Neural cell (in vitro differentiated cells): ENCODE measurements at regions not wholly inside any gene's neighbourhood (a gene's known extent, or its start where the extent isn't known, plus 50 kb on each side); places are given as distances from the start of the nearest gene placed in this dataset.

ENCODE experiments used
- H2AFZ ChIP-seq: fragments of 200-600, 300-800 bp; sonication (generic), shearing (Covaris generic); 2 replicates; pipeline ENCODE4 v1.6.0; 2014; ENCODE audit warnings: low read depth, mild to moderate bottlenecking, antibody characterized with exemption, low read length, moderate library complexity
- H3F3A ChIP-seq: fragments of 200-600 bp; shearing (Covaris generic); 2 replicates; pipeline ENCODE4 v1.6.1; 2016; ENCODE audit warnings: mild to moderate bottlenecking, moderate library complexity, mixed read lengths, antibody characterized with exemption, low read length; ENCODE audit not compliant: insufficient read depth, poor library complexity, severe bottlenecking
- H3K27ac ChIP-seq: fragments of 200-600, 300-800 bp; sonication (generic), shearing (Covaris generic); 2 replicates; pipeline ENCODE4 v1.5.1; 2014; ENCODE audit warnings: mild to moderate bottlenecking, low read length, moderate library complexity
- H3K27me3 ChIP-seq: fragments of 300-800, 200-600 bp; sonication (generic), shearing (Covaris generic); 2 replicates; pipeline ENCODE4 v1.6.0; 2014; ENCODE audit warnings: mild to moderate bottlenecking, low read depth, low read length, moderate library complexity; ENCODE audit not compliant: insufficient read depth
- H3K36me3 ChIP-seq: fragments of 300-800, 200-600 bp; sonication (generic), shearing (Covaris generic); 2 replicates; pipeline ENCODE4 v1.5.1; 2014; ENCODE audit warnings: mild to moderate bottlenecking, antibody characterized with exemption, low read length, moderate library complexity; ENCODE audit not compliant: insufficient read depth
- H3K4me2 ChIP-seq: fragments of 300-800, 200-600 bp; sonication (generic), shearing (Covaris generic); 2 replicates; pipeline ENCODE4 v1.6.0; 2014; ENCODE audit warnings: mild to moderate bottlenecking, low read length
- H3K4me3 ChIP-seq: fragments of 300-800, 200-600 bp; sonication (generic), shearing (Covaris generic); 2 replicates; pipeline ENCODE4 v1.5.1; 2014; ENCODE audit warnings: mild to moderate bottlenecking, low read length, moderate library complexity
- H3K79me2 ChIP-seq: fragments of 200-600 bp; shearing (Covaris generic); replicated peaks from 2 replicates; pipeline ENCODE4 v1.6.0; 2014; ENCODE audit warnings: mild to moderate bottlenecking, low read length, moderate library complexity; ENCODE audit not compliant: insufficient read depth
- H3K9ac ChIP-seq: fragments of 300-800, 200-600 bp; sonication (generic), shearing (Covaris generic); 2 replicates; pipeline ENCODE4 v1.6.1; 2016; ENCODE audit warnings: mild to moderate bottlenecking, low read length, mixed read lengths
- H3K9me2 ChIP-seq: fragments of 200-600 bp; shearing (Covaris generic); 2 replicates; pipeline ENCODE4 v1.6.1; 2016; ENCODE audit warnings: mild to moderate bottlenecking, low read length, mixed read lengths; ENCODE audit not compliant: insufficient read depth
- H3K9me3 ChIP-seq: fragments of 200-600, 300-800 bp; sonication (generic), shearing (Covaris generic); 2 replicates; pipeline ENCODE4 v1.6.1; 2016; ENCODE audit warnings: mild to moderate bottlenecking, mixed run types, low read length, moderate library complexity, mixed read lengths
- H4K20me1 ChIP-seq: fragments of 200-600 bp; shearing (Covaris generic); 2 replicates; pipeline ENCODE4 v1.6.1; 2016; ENCODE audit warnings: mild to moderate bottlenecking, mixed run types; ENCODE audit not compliant: insufficient read depth
- CTCF ChIP-seq: fragments of 450-650 bp; IDR thresholded peaks from 2 replicates; pipeline ENCODE4 v1.5.1; 2014; ENCODE audit warnings: antibody characterized with exemption, mild to moderate bottlenecking, moderate library complexity; ENCODE audit not compliant: poor library complexity, severe bottlenecking
- EP300 ChIP-seq: fragments of 450-650 bp; conservative IDR thresholded peaks from 2 replicates; pipeline ENCODE4 v1.6.1; 2014; ENCODE audit warnings: antibody characterized with exemption, mild to moderate bottlenecking, moderate library complexity; ENCODE audit not compliant: poor library complexity, severe bottlenecking
- EZH2 ChIP-seq: fragments of 200-600, 300-800 bp; shearing (Covaris generic), sonication (generic); IDR thresholded peaks from 2 replicates; pipeline ENCODE4 v1.6.1; 2014; ENCODE audit warnings: antibody characterized with exemption, low read length, borderline replicate concordance, mild to moderate bottlenecking; ENCODE audit not compliant: insufficient read depth, poor library complexity, severe bottlenecking
- MXI1 ChIP-seq: fragments of 450-650 bp; conservative IDR thresholded peaks from 2 replicates; pipeline ENCODE4 v1.6.1; 2014; ENCODE audit warnings: antibody characterized with exemption, mild to moderate bottlenecking; ENCODE audit not compliant: poor library complexity, severe bottlenecking
- POLR2AphosphoS5 ChIP-seq: IDR thresholded peaks from 2 replicates; pipeline ENCODE4 v1.6.1; 2012
- RAD21 ChIP-seq: fragments of 450-650 bp; conservative IDR thresholded peaks from 2 replicates; pipeline ENCODE4 v1.6.1; 2014; ENCODE audit warnings: antibody characterized with exemption, mild to moderate bottlenecking, moderate library complexity
- SMC3 ChIP-seq: fragments of 450-650 bp; conservative IDR thresholded peaks from 2 replicates; pipeline ENCODE4 v1.6.1; 2014; ENCODE audit warnings: antibody characterized with exemption, mild to moderate bottlenecking, moderate library complexity; ENCODE audit not compliant: poor library complexity
- TAF1 ChIP-seq: IDR thresholded peaks from 2 replicates; pipeline ENCODE4 v1.6.1; 2012; ENCODE audit warnings: low read depth
- TF ChIP-seq, protein P1 (sequence below): IDR thresholded peaks from 2 replicates; pipeline ENCODE4 v1.6.1; 2012; ENCODE audit warnings: borderline replicate concordance

DNA sequence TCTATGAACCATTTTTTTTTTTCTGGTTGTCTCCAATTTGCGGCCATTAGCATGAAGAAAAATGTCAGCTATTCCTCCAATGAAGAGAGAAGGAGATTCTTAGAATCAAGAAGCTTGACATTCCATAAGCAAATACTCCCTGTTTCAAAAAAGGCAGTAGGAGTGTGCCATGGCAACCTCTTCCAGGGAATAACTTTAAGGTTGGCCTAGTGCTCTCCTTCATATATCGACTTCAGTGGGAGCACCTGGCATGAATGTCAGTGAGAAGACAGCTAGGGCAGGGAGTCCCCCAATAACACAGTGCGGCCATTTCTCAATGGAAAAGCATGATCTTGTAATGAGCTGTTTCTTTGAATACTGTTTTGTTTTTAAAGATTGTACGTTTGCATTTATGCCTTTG lies 493.0 kb upstream of the ATP11B start:
- H3K4me2 ChIP-seq: no peak overlapping the region
- no peak for TF ChIP-seq POLR2AphosphoS5
- no peaks in the 10 kb centered on the region for H4K20me1 ChIP-seq
- H3K36me3 ChIP-seq: no peaks in the 10 kb centered on the region
- no peak overlapping the region for H2AFZ ChIP-seq
- H3K79me2 ChIP-seq: no peaks in the 10 kb centered on the region
- no peaks in the 10 kb centered on the region for H3F3A ChIP-seq
- no peak overlapping the region for H3K9ac ChIP-seq
- no peak overlapping the region for H3K27ac ChIP-seq
- no peaks in the 10 kb centered on the region for H3K27me3 ChIP-seq
- no peaks in the 10 kb centered on the region for H3K9me3 ChIP-seq
- no peaks in the 10 kb centered on the region for H3K9me2 ChIP-seq
- H3K4me3 ChIP-seq: no peak overlapping the region

DNA sequence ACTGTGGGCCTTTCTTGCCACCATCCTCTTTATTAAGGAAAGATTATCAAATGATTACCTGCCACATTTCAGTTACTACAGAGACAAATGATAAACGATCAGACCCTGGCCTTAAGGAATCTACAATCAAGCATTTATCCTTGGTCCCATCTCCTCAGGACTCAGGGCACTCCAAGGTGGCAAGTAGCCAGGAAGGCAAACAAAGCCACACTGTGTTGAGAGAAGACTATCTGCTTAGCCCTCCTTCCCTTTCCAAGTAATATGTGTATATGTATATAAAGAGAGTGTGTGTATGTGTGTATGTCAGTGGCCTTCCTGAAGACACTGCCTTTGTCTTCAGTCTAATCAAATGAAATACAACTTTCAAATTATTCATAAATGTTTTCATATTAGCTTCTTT lies 490.1 kb upstream of the ATP11B start:
- H3K4me3 ChIP-seq: no peak overlapping the region
- H3K9me3 ChIP-seq: no peaks in the 10 kb centered on the region
- H3K4me2 ChIP-seq: no peak overlapping the region
- H4K20me1 ChIP-seq: no peaks in the 10 kb centered on the region
- H3K36me3 ChIP-seq: no peaks in the 10 kb centered on the region
- no peaks in the 10 kb centered on the region for H3K27me3 ChIP-seq
- no peaks in the 10 kb centered on the region for H3F3A ChIP-seq
- no peaks in the 10 kb centered on the region for H3K9me2 ChIP-seq
- no peak overlapping the region for H3K27ac ChIP-seq
- H3K9ac ChIP-seq: no peak overlapping the region
- H2AFZ ChIP-seq: no peak overlapping the region
- no peaks in the 10 kb centered on the region for H3K79me2 ChIP-seq
- no peak for TF ChIP-seq CTCF

GRCh38 chr3:182305881-182306665 lies 487.2 kb upstream of the ATP11B start:
- Histone ChIP-seq H3K79me2 (no peaks in the 10 kb centered on the region), H4K20me1 (no peaks in the 10 kb centered on the region), H2AFZ (no peak overlapping the region), H3K27me3 (no peaks in the 10 kb centered on the region), H3K4me3 (no peak overlapping the region), H3K27ac (no peak overlapping the region), H3K9me2 (no peaks in the 10 kb centered on the region), H3K4me2 (no peak overlapping the region), H3K36me3 (no peaks in the 10 kb centered on the region), H3K9me3 (no peaks in the 10 kb centered on the region), H3K9ac (no peak overlapping the region), H3F3A (no peaks in the 10 kb centered on the region)
- TF ChIP-seq, protein P1, sequence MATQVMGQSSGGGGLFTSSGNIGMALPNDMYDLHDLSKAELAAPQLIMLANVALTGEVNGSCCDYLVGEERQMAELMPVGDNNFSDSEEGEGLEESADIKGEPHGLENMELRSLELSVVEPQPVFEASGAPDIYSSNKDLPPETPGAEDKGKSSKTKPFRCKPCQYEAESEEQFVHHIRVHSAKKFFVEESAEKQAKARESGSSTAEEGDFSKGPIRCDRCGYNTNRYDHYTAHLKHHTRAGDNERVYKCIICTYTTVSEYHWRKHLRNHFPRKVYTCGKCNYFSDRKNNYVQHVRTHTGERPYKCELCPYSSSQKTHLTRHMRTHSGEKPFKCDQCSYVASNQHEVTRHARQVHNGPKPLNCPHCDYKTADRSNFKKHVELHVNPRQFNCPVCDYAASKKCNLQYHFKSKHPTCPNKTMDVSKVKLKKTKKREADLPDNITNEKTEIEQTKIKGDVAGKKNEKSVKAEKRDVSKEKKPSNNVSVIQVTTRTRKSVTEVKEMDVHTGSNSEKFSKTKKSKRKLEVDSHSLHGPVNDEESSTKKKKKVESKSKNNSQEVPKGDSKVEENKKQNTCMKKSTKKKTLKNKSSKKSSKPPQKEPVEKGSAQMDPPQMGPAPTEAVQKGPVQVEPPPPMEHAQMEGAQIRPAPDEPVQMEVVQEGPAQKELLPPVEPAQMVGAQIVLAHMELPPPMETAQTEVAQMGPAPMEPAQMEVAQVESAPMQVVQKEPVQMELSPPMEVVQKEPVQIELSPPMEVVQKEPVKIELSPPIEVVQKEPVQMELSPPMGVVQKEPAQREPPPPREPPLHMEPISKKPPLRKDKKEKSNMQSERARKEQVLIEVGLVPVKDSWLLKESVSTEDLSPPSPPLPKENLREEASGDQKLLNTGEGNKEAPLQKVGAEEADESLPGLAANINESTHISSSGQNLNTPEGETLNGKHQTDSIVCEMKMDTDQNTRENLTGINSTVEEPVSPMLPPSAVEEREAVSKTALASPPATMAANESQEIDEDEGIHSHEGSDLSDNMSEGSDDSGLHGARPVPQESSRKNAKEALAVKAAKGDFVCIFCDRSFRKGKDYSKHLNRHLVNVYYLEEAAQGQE: no peak
- TF ChIP-seq RAD21 (no peak), POLR2AphosphoS5 (no peak), SMC3 (no peak), TAF1 (no peak), MXI1 (no peak), CTCF (no peak), EP300 (no peak), EZH2 (no peak)
